B cell (primary cell): ENCODE measurements at regions not wholly inside any gene's neighbourhood (a gene's known extent, or its start where the extent isn't known, plus 50 kb on each side); places are given as distances from the start of the nearest gene placed in this dataset.

ENCODE experiments used
- ATAC-seq: fragments of 200-7000 bp; cut with Tn5 transposase; one replicate; pipeline ENCODE4 v1.10.0; 2021; ENCODE audit warnings: low read depth, mild to moderate bottlenecking, moderate number of reproducible peaks, moderate library complexity
- CTCF ChIA-PET: fragments of 350-600 bp; sonication (Branson Sonifier 250); formaldehyde crosslinking; loops from one replicate; lab custom pipeline; 2021; ENCODE audit warnings: antibody characterized with exemption, inconsistent platforms; lab: Charles Lee
- POLR2A ChIA-PET: fragments of 350-600 bp; sonication (Branson Sonifier 250); formaldehyde crosslinking; loops from one replicate; lab custom pipeline; 2021; ENCODE audit warnings: antibody characterized with exemption; lab: Charles Lee
- DNase-seq: peaks from one replicate; pipeline ENCODE4 v3.0.0; 2013
- H2AFZ ChIP-seq: 2 replicates; pipeline ENCODE4 v1.6.1; 2012; ENCODE audit warnings: mild to moderate bottlenecking, low read depth, low read length; ENCODE audit not compliant: insufficient read depth, poor library complexity, severe bottlenecking
- H3K27ac ChIP-seq, 2 donors: 1 replicate in 1 of 2; 2 replicates in 1 of 2; pipeline ENCODE4 v1.5.1; 2012 to 2013; ENCODE audit warnings: low read length in 2 of 2, mild to moderate bottlenecking in 2 of 2, moderate library complexity in 1 of 2
- H3K27me3 ChIP-seq, 4 experiments: fragments of 200-600 bp in 1 of 4; sonication (generic) in 1 of 4; replicated peaks in 1 of 4; 1 replicate in 2 of 4; 2 replicates in 2 of 4; pipeline versions ENCODE4 v1.6.1 to v1.7.0; 2013 to 2016; ENCODE audit warnings: low read length in 3 of 4, mild to moderate bottlenecking in 2 of 4, mixed read lengths in 1 of 4, moderate library complexity in 1 of 4; ENCODE audit not compliant: insufficient read depth in 4 of 4, control insufficient read depth in 3 of 4; ENCODE audit errors: control extremely low read depth in 1 of 4
- H3K36me3 ChIP-seq, 2 experiments: replicated peaks in 1 of 2; 1 replicate in 1 of 2; 2 replicates in 1 of 2; pipeline versions ENCODE4 v1.6.1 to v1.7.1; 2013; ENCODE audit warnings: low read length in 1 of 2; ENCODE audit not compliant: insufficient read depth in 2 of 2, control insufficient read depth in 1 of 2; ENCODE audit errors: control extremely low read depth in 1 of 2, extremely low read depth in 1 of 2
- H3K4me1 ChIP-seq, 2 donors: fragments of 200-600 bp in 1 of 2; sonication (generic) in 1 of 2; 1 replicate in 1 of 2; 2 replicates in 1 of 2; pipeline versions ENCODE4 v1.5.1 to v1.6.1; 2013 to 2017; ENCODE audit warnings: low read length in 2 of 2; ENCODE audit not compliant: control insufficient read depth in 2 of 2, insufficient read depth in 2 of 2
- H3K4me2 ChIP-seq: replicated peaks from 2 replicates; pipeline ENCODE3; 2012; ENCODE audit warnings: mild to moderate bottlenecking, low read depth, low read length; ENCODE audit not compliant: poor library complexity, severe bottlenecking
- H3K4me3 ChIP-seq, 5 experiments: fragments of 200-600 bp in 1 of 5; sonication (generic) in 1 of 5; 1 replicate in 3 of 5; 2 replicates in 2 of 5; pipeline versions ENCODE4 v1.5.1 to v1.7.0; 2011 to 2016; ENCODE audit warnings: low read length in 4 of 5, mild to moderate bottlenecking in 4 of 5, low read depth in 2 of 5, control low read depth in 1 of 5, moderate library complexity in 1 of 5; ENCODE audit not compliant: insufficient read depth in 1 of 5; ENCODE audit errors: control extremely low read depth in 1 of 5, extremely low read depth in 1 of 5
- H3K79me2 ChIP-seq: fragments of 200-600 bp; sonication (generic); one replicate; pipeline ENCODE4 v1.6.0; 2016; ENCODE audit warnings: low read length; ENCODE audit not compliant: control insufficient read depth, insufficient read depth
- H3K9ac ChIP-seq: fragments of 200-600 bp; sonication (generic); 2 replicates; pipeline ENCODE4 v1.6.1; 2017; ENCODE audit warnings: mild to moderate bottlenecking, low read length, moderate library complexity
- H3K9me3 ChIP-seq, 3 donors: one replicate each; pipeline versions ENCODE4 v1.6.1 to v1.7.1; 2013; ENCODE audit warnings: low read length in 2 of 3; ENCODE audit not compliant: control insufficient read depth in 2 of 3, insufficient read depth in 1 of 3; ENCODE audit errors: control extremely low read depth in 1 of 3
- H4K20me1 ChIP-seq: 2 replicates; pipeline ENCODE4 v1.6.0; 2012; ENCODE audit warnings: mild to moderate bottlenecking, low read length; ENCODE audit not compliant: insufficient read depth, control insufficient read depth, poor library complexity, severe bottlenecking
- H3K27ac Mint-ChIP-seq: one replicate; pipeline ENCODE4 v1.8.0; 2021; ENCODE audit warnings: mixed read lengths
- H3K27me3 Mint-ChIP-seq: one replicate; pipeline ENCODE4 v1.8.0; 2021; ENCODE audit warnings: mixed read lengths
- H3K4me1 Mint-ChIP-seq: one replicate; pipeline ENCODE4 v1.8.0; 2021; ENCODE audit warnings: mixed read lengths
- H3K4me3 Mint-ChIP-seq: one replicate; pipeline ENCODE4 v1.8.0; 2021; ENCODE audit warnings: mixed read lengths
- H3K9me3 Mint-ChIP-seq: one replicate; pipeline ENCODE4 v1.8.0; 2022; ENCODE audit warnings: mixed read lengths; ENCODE audit not compliant: insufficient read depth
- CTCF ChIP-seq: fragments of 200-600 bp; IDR thresholded peaks from one replicate; pipeline ENCODE4 v1.8.0; 2022; ENCODE audit warnings: antibody characterized with exemption, mild to moderate bottlenecking
- EZH2 ChIP-seq: IDR thresholded peaks from 2 replicates; pipeline ENCODE4 v1.6.1; 2012; ENCODE audit warnings: borderline replicate concordance, low read depth, mild to moderate bottlenecking, moderate library complexity, low read length; ENCODE audit not compliant: insufficient read depth, poor library complexity, severe bottlenecking
- WGBS: methylation state at CpG from one replicate; pipeline ENCODE4 v1.1.5; 2013; ENCODE audit warnings: missing lambda C conversion rate; ENCODE audit not compliant: insufficient coverage; 5-methylcytosine and 5-hydroxymethylcytosine counted together
- intact Hi-C: fragments of 100-400 bp; cut with micrococcal nuclease; formaldehyde crosslinking; loops from one replicate; pipeline ENCODE4 v1.10.0; 2022

- no peaks in the 10 kb centered on the region for H4K20me1 ChIP-seq
- POLR2A ChIA-PET = no interaction called here
- intact Hi-C loops = no loop called here
Measured at GRCh38 chr4:115356176-115356575, 242.8 kb upstream of the NDST4 start.

GRCh38 chr4:115355329-115355728 lies 241.9 kb upstream of the NDST4 start:
- H3K4me2 ChIP-seq = no peak overlapping the region
- no peaks in the 10 kb centered on the region for H3K4me1 ChIP-seq
- Mint-ChIP-seq H3K4me1 (no peaks in the 10 kb centered on the region), H3K27ac (no peak overlapping the region), H3K4me3 (no peak overlapping the region), H3K27me3 (no peaks in the 10 kb centered on the region), H3K9me3 (peaks cover 5% of the 10 kb centered on the region)
- no peak overlapping the region for H2AFZ ChIP-seq
- H4K20me1 ChIP-seq = no peaks in the 10 kb centered on the region
- DNase-seq (no peak), ATAC-seq (no peak)
- POLR2A ChIA-PET = no interaction called here
- TF ChIP-seq EZH2 (no peak), CTCF (no peak)
- H3K9ac ChIP-seq = no peak overlapping the region
- WGBS = 100% methylated on average over 1 of the region's 3 CpGs
- no peaks in the 10 kb centered on the region for H3K36me3 ChIP-seq
- no peaks in the 10 kb centered on the region for H3K27me3 ChIP-seq
- intact Hi-C loops = no loop called here
- no peaks in the 10 kb centered on the region for H3K79me2 ChIP-seq
- peaks cover 0 to 8% (median 3%) of the 10 kb centered on the region in 3 donors for H3K9me3 ChIP-seq
- CTCF ChIA-PET = no interaction called here
- H3K27ac ChIP-seq = no peak overlapping the region
- no peak overlapping the region for H3K4me3 ChIP-seq

More at GRCh38 chr4:115356176-115356575, 242.8 kb upstream of the NDST4 start:
- no peak for ATAC-seq
- Histone ChIP-seq H3K4me1 (no peaks in the 10 kb centered on the region), H3K4me2 (no peak overlapping the region), H3K9me3 (peaks cover 0 to 8% (median 3%) of the 10 kb centered on the region in 3 donors), H3K79me2 (no peaks in the 10 kb centered on the region), H2AFZ (no peak overlapping the region), H3K27me3 (no peaks in the 10 kb centered on the region), H3K27ac (no peak overlapping the region), H3K4me3 (no peak overlapping the region), H3K9ac (no peak overlapping the region), H3K36me3 (no peaks in the 10 kb centered on the region)
- Mint-ChIP-seq H3K27me3 (no peaks in the 10 kb centered on the region), H3K4me3 (no peak overlapping the region), H3K27ac (no peak overlapping the region), H3K9me3 (peaks cover 5% of the 10 kb centered on the region), H3K4me1 (no peaks in the 10 kb centered on the region)
- DNase-seq = no peak
- CTCF ChIA-PET = no interaction called here
- no peak for TF ChIP-seq CTCF
- TF ChIP-seq EZH2 = no peak
- no CpG with 5 or more reads among the region's 5 CpGs for WGBS
